Fibroblast of lung (primary cell): ENCODE measurements at regions not wholly inside any gene's neighbourhood (a gene's known extent, or its start where the extent isn't known, plus 50 kb on each side); places are given as distances from the start of the nearest gene placed in this dataset.
"Not testable (repeated sequence)": the region's sequence is repeated elsewhere in the genome, so short reads cannot be mapped to it uniquely, and the experiment has no call there.

Experiments
- DNase-seq, 2 donors: peaks; one replicate each; pipeline versions ENCODE4 v3.0.0 to v3.0.0-alpha.2; 2010; ENCODE audit warnings: low read depth in 2 of 2
- H2AFZ ChIP-seq: 2 replicates; pipeline ENCODE4 v1.5.1; 2012; ENCODE audit warnings: low read length, control low read depth, inconsistent platforms
- H3K27ac ChIP-seq: 2 replicates; pipeline ENCODE4 v1.5.1; 2011; ENCODE audit warnings: low read length, control low read depth; ENCODE audit not compliant: insufficient read depth
- H3K27me3 ChIP-seq: 2 replicates; pipeline ENCODE4 v1.5.1; 2011; ENCODE audit warnings: mild to moderate bottlenecking, low read length; ENCODE audit not compliant: control insufficient read depth, insufficient read depth
- H3K36me3 ChIP-seq: 2 replicates; pipeline ENCODE4 v1.5.1; 2011; ENCODE audit warnings: low read length; ENCODE audit not compliant: control insufficient read depth, insufficient read depth
- H3K4me1 ChIP-seq: 2 replicates; pipeline ENCODE4 v1.5.1; 2011; ENCODE audit warnings: low read length; ENCODE audit not compliant: control insufficient read depth, insufficient read depth; ENCODE audit errors: extremely low read depth
- H3K4me2 ChIP-seq: 2 replicates; pipeline ENCODE4 v1.5.1; 2011; ENCODE audit warnings: low read length, control low read depth; ENCODE audit not compliant: insufficient read depth; ENCODE audit errors: extremely low read depth
- H3K4me3 ChIP-seq, 4 experiments: fragments of 200-600 bp in 1 of 4; sonication (generic) in 1 of 4; replicated peaks in 1 of 4; 2 replicates each; pipeline ENCODE4 v1.5.1; 2011 to 2016; ENCODE audit warnings: low read length in 4 of 4, low read depth in 3 of 4, mild to moderate bottlenecking in 3 of 4, control low read depth in 2 of 4, inconsistent platforms in 1 of 4, mixed read lengths in 1 of 4; ENCODE audit not compliant: insufficient read depth in 1 of 4; ENCODE audit errors: control extremely low read depth in 1 of 4
- H3K79me2 ChIP-seq: 2 replicates; pipeline ENCODE4 v1.5.1; 2012; ENCODE audit warnings: mild to moderate bottlenecking, low read length, inconsistent platforms; ENCODE audit not compliant: control insufficient read depth, insufficient read depth
- H3K9ac ChIP-seq: 2 replicates; pipeline ENCODE4 v1.5.1; 2011; ENCODE audit warnings: mild to moderate bottlenecking, low read length, control low read depth; ENCODE audit not compliant: insufficient read depth
- H3K9me3 ChIP-seq: 2 replicates; pipeline ENCODE4 v1.5.1; 2012; ENCODE audit warnings: low read depth, low read length; ENCODE audit not compliant: control insufficient read depth, insufficient read depth
- H4K20me1 ChIP-seq: 2 replicates; pipeline ENCODE4 v1.5.1; 2011; ENCODE audit warnings: low read length; ENCODE audit not compliant: control insufficient read depth, insufficient read depth; ENCODE audit errors: extremely low read depth

DNA sequence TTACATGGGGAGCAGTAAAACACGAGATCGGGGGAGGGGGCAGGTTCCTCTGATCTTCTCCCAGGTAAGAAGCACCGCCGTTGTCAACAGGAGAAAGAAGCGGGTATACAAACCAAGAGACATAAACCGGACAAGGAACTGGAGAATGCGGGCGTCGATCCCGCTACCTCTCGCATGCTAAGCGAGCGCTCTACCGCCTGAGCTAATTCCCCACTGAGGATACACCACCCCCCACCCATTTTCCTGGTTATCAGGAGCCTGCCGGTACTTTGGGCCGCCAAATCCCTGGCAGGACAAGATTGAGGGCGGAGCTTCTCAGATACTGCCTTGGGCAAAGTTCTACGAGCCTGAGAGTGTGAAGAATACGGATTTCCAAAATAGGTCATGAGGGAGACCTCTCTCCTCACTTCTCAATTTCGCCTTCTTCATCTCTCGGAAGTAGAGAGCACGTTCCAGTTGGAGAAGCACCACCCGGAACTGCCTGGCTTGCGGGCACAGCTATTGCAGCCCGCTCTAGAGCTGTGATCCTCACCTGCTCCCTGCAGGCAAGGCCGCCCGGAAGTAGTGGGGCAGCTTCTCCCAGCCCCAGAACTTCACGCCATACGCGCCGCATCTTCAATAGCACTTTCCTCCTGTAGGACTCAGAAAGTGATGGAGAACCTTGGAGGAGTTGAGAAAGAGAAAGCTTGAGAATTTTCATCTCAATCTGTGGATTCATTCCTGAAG lies 111.6 kb upstream of the ZNF322 start:
- not testable (repeated sequence) for H3K4me3 ChIP-seq, H3K27me3 ChIP-seq, H3K79me2 ChIP-seq, H3K9ac ChIP-seq, H4K20me1 ChIP-seq, H3K9me3 ChIP-seq, H3K4me1 ChIP-seq, H3K27ac ChIP-seq, DNase-seq, H3K36me3 ChIP-seq, H3K4me2 ChIP-seq, H2AFZ ChIP-seq

DNA sequence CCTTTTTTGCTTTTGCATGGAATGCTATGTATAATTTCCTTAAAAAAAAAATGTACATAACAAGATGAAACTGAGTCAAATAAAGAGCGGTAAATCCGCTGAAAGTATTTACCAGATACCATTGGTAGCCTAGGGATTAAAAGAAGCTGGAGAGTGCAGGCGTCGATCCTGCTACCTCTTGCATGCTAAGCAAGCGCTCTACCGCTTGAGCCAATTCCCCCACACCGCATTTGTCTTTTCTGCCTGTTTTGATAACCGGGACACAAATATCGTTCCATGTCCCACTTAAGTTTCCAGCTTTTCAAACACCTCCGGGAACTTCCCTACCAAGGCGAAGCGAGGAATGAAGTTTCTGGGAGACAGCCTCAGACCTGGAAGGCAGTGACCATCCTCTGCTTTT lies 113.9 kb upstream of the ZNF322 start:
- H3K9ac ChIP-seq, H3K4me2 ChIP-seq, H3K9me3 ChIP-seq, H2AFZ ChIP-seq, H3K27ac ChIP-seq, H3K36me3 ChIP-seq, DNase-seq, H3K79me2 ChIP-seq, H4K20me1 ChIP-seq, H3K4me1 ChIP-seq, H3K4me3 ChIP-seq, H3K27me3 ChIP-seq: not testable (repeated sequence)

DNA sequence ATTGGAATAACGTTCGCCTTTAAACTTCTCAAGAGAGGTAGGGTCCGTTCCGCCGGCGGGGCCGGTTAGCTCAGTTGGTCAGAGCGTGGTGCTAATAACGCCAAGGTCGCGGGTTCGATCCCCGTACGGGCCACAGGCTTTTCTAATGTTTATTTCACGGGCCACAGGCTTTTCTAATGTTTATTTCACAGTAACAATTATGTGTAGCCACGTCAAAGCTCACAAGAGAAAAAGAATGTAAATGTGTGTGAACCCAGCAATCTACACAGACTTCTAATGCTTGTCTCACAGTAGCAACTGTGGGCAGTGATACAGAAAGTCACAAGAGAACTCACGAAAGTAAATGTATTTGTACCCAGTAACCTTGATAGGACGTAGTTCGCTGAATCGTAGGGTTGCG lies 121.0 kb upstream of the ZNF322 start:
- H3K4me1 ChIP-seq, H4K20me1 ChIP-seq, H3K27ac ChIP-seq, H3K9ac ChIP-seq, H2AFZ ChIP-seq, H3K4me2 ChIP-seq, DNase-seq, H3K9me3 ChIP-seq, H3K27me3 ChIP-seq, H3K4me3 ChIP-seq, H3K79me2 ChIP-seq, H3K36me3 ChIP-seq: not testable (repeated sequence)

- not testable (repeated sequence) for H3K4me1 ChIP-seq, H3K9me3 ChIP-seq, H4K20me1 ChIP-seq, H3K79me2 ChIP-seq, H3K36me3 ChIP-seq, H2AFZ ChIP-seq, H3K9ac ChIP-seq, H3K27me3 ChIP-seq, DNase-seq, H3K4me3 ChIP-seq, H3K27ac ChIP-seq, H3K4me2 ChIP-seq
Measured at GRCh38 chr6:26795474-26796307, 136.1 kb upstream of the ZNF322 start.

- not testable (repeated sequence) for H2AFZ ChIP-seq, H3K9me3 ChIP-seq, H3K27ac ChIP-seq, H3K4me3 ChIP-seq, DNase-seq, H3K36me3 ChIP-seq, H4K20me1 ChIP-seq, H3K9ac ChIP-seq, H3K27me3 ChIP-seq, H3K4me1 ChIP-seq, H3K4me2 ChIP-seq, H3K79me2 ChIP-seq
Measured at GRCh38 chr6:26799903-26800633, 140.5 kb upstream of the ZNF322 start.

GRCh38 chr6:26803762-26804161 lies 144.2 kb upstream of the ZNF322 start:
- not testable (repeated sequence) for H2AFZ ChIP-seq, H3K27me3 ChIP-seq

More at GRCh38 chr6:26803762-26804161, 144.2 kb upstream of the ZNF322 start:
- not testable (repeated sequence) for H3K9ac ChIP-seq, H3K4me2 ChIP-seq, H4K20me1 ChIP-seq, H3K4me1 ChIP-seq, DNase-seq, H3K79me2 ChIP-seq, H3K4me3 ChIP-seq, H3K9me3 ChIP-seq, H3K36me3 ChIP-seq, H3K27ac ChIP-seq
